ENCODE measurements at regions not wholly inside any gene's neighbourhood (a gene's known extent, or its start where the extent isn't known, plus 50 kb on each side); places are given as distances from the start of the nearest gene placed in this dataset.

DNA sequence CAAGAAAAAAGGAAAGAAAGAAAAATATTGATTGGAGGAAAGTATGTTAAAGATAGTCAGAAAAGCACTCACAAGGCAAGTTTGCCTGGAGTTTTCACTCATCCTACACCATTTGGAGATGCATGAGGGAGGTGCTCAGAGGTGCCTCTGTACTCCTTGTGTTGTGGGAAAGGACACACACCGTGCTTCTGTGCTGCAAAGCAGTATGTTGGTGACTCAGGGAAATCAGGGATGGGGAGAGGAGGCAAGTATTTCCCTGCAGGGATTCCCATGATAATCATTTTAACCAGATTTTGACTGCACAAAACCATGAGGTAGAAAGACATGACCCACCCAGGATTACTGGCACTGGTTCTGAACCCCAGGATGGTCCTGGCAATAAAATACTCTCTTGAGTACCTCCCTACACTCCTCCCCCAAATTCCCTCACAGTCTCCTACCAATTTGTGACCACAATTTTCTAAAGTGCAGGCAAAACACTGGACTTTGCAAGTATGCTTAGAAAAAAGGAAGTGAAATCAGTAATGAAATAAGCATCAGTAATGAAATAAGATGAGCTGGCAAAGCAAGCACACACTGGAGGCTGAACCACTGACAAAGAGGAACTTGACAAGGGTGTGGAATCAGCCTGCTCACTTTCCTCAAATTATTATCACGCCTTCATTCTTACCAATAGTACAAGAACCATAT is 155.5 kb upstream of the ACVR2A start:
- ChIA-PET POLR2A (no interaction called here), RAD21 (ENCODE audit: low non-redundant PET in 1 of 2, low total read pairs in 2 of 2, uncharacterized antibody in 2 of 2, unreplicated experiment in 2 of 2) (no interaction called here), CTCF (no interaction called here)
- Histone ChIP-seq H3K9me2 (ENCODE audit: insufficient read depth) (no peaks in the 10 kb centered on the region), H3K9ac (ENCODE audit: low read length) (no peak overlapping the region), H3K4me2 (ENCODE audit: low read length) (no peak overlapping the region), H3K4me3 (replicated peaks in 1 of 2; ENCODE audit: low read depth in 1 of 2, low read length in 2 of 2) (no peak overlapping the region), H3K27me3 (ENCODE audit: insufficient read depth, low read length) (no peaks in the 10 kb centered on the region), H2AFZ (ENCODE audit: low read depth, low read length, poor library complexity, severe bottlenecking) (no peak overlapping the region), H3K79me2 (ENCODE audit: insufficient read depth, low read length) (no peaks in the 10 kb centered on the region), H3K27ac (ENCODE audit: low read depth, low read length) (no peak overlapping the region), H4K20me1 (ENCODE audit: insufficient read depth) (no peaks in the 10 kb centered on the region), H3K4me1 (ENCODE audit: control insufficient read depth in 1 of 2, insufficient read depth in 2 of 2, low read length in 2 of 2) (no peaks in the 10 kb centered on the region), H3K9me3 (ENCODE audit: control insufficient read depth in 1 of 2, insufficient read depth in 1 of 2, low read depth in 1 of 2, low read length in 2 of 2) (no peaks in the 10 kb centered on the region), H3K36me3 (ENCODE audit: control insufficient read depth in 1 of 2, insufficient read depth in 2 of 2, low read length in 2 of 2) (no peaks in the 10 kb centered on the region)
- no peak for ATAC-seq
- DNase-seq (ENCODE audit: low read depth, low spot score) = no peak
- intact Hi-C loops (cut with micrococcal nuclease) = no loop called here
- BruUV-seq (replicated peaks) = no TSS peak
- TF ChIP-seq, protein P1, sequence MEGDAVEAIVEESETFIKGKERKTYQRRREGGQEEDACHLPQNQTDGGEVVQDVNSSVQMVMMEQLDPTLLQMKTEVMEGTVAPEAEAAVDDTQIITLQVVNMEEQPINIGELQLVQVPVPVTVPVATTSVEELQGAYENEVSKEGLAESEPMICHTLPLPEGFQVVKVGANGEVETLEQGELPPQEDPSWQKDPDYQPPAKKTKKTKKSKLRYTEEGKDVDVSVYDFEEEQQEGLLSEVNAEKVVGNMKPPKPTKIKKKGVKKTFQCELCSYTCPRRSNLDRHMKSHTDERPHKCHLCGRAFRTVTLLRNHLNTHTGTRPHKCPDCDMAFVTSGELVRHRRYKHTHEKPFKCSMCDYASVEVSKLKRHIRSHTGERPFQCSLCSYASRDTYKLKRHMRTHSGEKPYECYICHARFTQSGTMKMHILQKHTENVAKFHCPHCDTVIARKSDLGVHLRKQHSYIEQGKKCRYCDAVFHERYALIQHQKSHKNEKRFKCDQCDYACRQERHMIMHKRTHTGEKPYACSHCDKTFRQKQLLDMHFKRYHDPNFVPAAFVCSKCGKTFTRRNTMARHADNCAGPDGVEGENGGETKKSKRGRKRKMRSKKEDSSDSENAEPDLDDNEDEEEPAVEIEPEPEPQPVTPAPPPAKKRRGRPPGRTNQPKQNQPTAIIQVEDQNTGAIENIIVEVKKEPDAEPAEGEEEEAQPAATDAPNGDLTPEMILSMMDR (IDR thresholded peaks at IDR 0.05 in 2 of 3, conservative IDR thresholded peaks at IDR 0.05 in 1 of 3; ENCODE audit: borderline replicate concordance in 1 of 3, insufficient read depth in 1 of 3, low read depth in 2 of 3, low read length in 2 of 3) = no peak
- TF ChIP-seq ELF1 (IDR thresholded peaks at IDR 0.05; ENCODE audit: borderline replicate concordance, low read depth) (no peak), RAD21 (IDR thresholded peaks at IDR 0.05; ENCODE audit: low read depth) (no peak), SRF (IDR thresholded peaks at IDR 0.05; ENCODE audit: low read depth) (no peak), EGR1 (IDR thresholded peaks at IDR 0.05; ENCODE audit: low read depth) (no peak), CEBPB (IDR thresholded peaks at IDR 0.05; ENCODE audit: low read depth) (no peak), POLR2A (IDR thresholded peaks at IDR 0.05; ENCODE audit: borderline replicate concordance, extremely low read depth, insufficient read depth, insufficient read length) (no peak), SP1 (IDR thresholded peaks at IDR 0.05; ENCODE audit: low read depth) (no peak), TCF7L2 (IDR thresholded peaks at IDR 0.05; ENCODE audit: borderline replicate concordance, extremely low read depth, insufficient read depth, insufficient read length) (no peak), JUND (IDR thresholded peaks at IDR 0.05) (no peak), ZNF274 (IDR thresholded peaks at IDR 0.05; ENCODE audit: low read depth, low read length) (no peak), EZH2phosphoT487 (IDR thresholded peaks at IDR 0.05; ENCODE audit: borderline replicate concordance) (no peak), FOSL1 (IDR thresholded peaks at IDR 0.05; ENCODE audit: low read depth) (no peak), EZH2 (IDR thresholded peaks at IDR 0.05) (no peak)
- TF ChIP-seq, protein P2, sequence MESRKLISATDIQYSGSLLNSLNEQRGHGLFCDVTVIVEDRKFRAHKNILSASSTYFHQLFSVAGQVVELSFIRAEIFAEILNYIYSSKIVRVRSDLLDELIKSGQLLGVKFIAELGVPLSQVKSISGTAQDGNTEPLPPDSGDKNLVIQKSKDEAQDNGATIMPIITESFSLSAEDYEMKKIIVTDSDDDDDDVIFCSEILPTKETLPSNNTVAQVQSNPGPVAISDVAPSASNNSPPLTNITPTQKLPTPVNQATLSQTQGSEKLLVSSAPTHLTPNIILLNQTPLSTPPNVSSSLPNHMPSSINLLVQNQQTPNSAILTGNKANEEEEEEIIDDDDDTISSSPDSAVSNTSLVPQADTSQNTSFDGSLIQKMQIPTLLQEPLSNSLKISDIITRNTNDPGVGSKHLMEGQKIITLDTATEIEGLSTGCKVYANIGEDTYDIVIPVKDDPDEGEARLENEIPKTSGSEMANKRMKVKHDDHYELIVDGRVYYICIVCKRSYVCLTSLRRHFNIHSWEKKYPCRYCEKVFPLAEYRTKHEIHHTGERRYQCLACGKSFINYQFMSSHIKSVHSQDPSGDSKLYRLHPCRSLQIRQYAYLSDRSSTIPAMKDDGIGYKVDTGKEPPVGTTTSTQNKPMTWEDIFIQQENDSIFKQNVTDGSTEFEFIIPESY (IDR thresholded peaks at IDR 0.05; ENCODE audit: extremely low read depth, insufficient replicate concordance, low read length) = no peak
- TF ChIP-seq, protein P3, sequence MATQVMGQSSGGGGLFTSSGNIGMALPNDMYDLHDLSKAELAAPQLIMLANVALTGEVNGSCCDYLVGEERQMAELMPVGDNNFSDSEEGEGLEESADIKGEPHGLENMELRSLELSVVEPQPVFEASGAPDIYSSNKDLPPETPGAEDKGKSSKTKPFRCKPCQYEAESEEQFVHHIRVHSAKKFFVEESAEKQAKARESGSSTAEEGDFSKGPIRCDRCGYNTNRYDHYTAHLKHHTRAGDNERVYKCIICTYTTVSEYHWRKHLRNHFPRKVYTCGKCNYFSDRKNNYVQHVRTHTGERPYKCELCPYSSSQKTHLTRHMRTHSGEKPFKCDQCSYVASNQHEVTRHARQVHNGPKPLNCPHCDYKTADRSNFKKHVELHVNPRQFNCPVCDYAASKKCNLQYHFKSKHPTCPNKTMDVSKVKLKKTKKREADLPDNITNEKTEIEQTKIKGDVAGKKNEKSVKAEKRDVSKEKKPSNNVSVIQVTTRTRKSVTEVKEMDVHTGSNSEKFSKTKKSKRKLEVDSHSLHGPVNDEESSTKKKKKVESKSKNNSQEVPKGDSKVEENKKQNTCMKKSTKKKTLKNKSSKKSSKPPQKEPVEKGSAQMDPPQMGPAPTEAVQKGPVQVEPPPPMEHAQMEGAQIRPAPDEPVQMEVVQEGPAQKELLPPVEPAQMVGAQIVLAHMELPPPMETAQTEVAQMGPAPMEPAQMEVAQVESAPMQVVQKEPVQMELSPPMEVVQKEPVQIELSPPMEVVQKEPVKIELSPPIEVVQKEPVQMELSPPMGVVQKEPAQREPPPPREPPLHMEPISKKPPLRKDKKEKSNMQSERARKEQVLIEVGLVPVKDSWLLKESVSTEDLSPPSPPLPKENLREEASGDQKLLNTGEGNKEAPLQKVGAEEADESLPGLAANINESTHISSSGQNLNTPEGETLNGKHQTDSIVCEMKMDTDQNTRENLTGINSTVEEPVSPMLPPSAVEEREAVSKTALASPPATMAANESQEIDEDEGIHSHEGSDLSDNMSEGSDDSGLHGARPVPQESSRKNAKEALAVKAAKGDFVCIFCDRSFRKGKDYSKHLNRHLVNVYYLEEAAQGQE (IDR thresholded peaks at IDR 0.05; ENCODE audit: low read depth) = no peak
